HPDE6-E6E7 (cell line): ENCODE measurements at regions not wholly inside any gene's neighbourhood (a gene's known extent, or its start where the extent isn't known, plus 50 kb on each side); places are given as distances from the start of the nearest gene placed in this dataset.
A peak's percentile ranks its signal among the peaks of the same experiment; 100 is the strongest.

ENCODE experiments used
- DNase-seq: peaks from one replicate; pipeline ENCODE4 v3.0.0; 2011; ENCODE audit warnings: missing footprints; ENCODE audit errors: extremely low spot score

DNA sequence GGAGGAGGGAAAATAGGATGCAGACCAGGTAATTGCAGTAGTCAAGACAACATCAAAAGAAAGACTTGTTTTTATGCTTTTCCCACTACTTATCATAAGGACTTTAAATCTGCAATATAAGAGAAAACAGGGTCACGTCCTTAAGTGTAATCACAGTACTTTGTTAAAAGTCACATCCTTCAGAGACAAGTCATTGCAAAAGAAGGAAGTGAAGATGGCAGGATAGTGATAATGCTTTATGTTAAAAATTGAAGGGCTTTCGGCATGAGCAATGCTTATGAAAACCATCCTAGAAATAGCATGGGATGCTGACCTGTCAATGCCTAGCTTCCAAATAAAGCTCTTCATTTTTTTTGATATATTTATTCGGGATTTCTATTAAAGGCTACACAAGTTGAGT, 110.2 kb upstream of the TENM3 start:
- no peak for DNase-seq

DNA sequence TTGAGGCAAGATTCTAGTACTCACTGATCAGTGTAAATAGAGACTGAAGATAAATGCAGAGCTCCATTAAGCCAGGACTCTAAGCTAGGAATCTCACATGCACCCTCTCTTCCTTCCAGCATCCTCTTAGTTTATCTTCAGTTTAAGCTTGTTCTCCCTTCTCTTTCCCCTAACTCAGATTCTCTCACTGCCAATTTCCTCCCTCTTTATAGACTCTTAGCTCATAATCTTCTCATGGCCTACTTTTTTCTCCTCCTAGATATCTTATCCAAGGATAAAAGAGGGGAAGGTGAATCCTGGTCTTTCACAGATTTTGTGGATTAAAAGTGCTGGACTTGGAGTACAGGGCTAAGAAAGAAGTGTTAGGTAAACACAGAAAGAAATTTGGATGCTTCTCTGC, 108.9 kb upstream of the TENM3 start:
- no peak for DNase-seq

DNA sequence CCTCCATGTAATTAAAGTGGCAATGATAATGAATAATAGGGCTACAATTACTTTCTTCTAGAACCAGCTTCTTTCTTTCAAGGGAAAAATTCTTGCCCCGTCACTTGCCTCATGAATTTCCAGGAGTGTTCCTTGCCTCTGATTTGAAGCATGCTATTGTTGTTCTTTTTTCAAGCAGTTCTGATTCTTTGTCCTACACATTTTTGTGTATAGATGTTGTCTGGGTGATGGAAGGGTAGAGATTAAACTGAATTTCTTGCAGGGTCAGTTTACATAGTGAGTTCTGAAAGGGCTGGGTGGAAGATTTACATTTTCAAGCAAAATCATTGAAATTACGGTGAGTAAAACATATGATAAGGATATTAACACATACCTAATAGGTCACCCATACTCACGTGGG, 107.0 kb upstream of the TENM3 start:
- no peak for DNase-seq

DNA sequence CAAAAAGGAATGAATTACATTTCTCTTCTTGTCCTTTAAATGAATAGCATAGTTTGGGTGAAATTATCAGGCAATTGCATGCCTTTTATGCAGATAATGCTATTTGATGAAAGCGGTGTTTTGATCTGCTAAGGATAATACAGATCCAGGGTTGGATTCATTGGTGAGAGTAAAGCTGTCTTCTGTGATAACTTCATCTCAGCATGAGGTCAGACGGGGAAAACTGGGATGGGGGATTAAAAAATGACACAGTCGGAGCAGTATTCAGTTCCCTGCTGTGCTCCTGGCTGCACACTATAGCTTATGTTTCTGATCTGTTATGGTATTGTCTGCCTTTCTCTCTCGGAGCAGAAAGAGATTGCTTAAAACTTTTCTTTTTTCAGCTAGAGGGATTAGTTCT, 105.9 kb upstream of the TENM3 start:
- no peak for DNase-seq

DNA sequence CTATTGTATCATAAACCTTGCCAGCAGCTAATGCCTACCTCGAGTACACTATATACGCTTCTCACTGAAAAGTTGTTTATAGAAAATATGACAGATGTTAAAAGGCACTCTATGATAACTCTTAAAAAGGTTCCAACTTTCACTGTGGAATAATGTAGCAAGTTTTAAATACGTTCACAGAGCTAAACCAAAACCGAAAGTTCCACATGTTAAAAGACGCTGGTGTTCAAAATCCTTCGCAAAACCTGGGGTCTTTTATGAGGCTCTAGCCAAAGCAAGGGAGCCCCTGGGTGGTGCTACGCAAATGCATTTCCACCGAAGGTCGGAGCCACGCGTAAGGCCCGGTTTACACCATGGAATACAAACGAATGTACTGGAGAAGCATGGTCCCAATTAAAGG, 103.7 kb upstream of the TENM3 start:
- DNase-seq, result no peak

DNA sequence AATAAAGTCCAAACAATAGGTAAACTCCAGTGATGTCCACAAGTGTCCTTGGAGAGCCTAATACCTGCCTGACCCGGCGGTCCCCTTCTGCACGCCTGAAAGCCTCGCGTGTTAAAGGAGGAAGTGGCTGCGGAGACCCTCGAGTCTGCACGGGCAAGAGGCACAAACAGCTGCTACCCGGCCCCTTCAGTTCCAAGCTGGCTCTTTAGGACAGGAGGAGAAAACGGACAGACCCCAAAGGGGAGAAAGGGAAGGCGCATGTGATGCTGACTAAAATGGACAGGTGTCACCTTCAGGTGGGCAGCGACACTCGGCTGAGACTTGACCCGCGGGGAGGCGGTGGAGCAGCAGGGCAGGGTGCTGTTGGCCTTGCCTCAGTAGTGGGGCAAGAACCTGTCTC, 102.7 kb upstream of the TENM3 start:
- no peak for DNase-seq

DNA sequence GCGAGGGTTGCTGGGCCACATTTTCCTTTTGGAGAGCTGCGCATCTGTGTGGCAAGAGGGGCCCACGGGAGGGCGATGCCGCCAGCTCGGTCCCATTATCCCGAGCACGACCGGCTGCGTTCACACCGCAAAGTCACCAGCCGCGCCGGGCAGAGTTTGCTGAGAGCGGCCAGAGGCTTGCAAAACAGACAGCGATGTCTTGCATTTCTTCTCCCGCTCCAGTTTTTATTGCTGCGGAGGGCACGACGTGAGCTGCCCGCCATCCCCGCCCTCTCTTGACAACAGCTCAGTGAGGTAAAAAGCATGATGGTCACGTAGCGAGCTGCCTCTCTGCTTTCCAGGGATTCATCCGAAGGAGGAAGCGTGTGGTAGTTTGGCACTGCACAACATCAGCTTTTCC, 102.1 kb upstream of the TENM3 start:
- DNase-seq, result no peak

DNA sequence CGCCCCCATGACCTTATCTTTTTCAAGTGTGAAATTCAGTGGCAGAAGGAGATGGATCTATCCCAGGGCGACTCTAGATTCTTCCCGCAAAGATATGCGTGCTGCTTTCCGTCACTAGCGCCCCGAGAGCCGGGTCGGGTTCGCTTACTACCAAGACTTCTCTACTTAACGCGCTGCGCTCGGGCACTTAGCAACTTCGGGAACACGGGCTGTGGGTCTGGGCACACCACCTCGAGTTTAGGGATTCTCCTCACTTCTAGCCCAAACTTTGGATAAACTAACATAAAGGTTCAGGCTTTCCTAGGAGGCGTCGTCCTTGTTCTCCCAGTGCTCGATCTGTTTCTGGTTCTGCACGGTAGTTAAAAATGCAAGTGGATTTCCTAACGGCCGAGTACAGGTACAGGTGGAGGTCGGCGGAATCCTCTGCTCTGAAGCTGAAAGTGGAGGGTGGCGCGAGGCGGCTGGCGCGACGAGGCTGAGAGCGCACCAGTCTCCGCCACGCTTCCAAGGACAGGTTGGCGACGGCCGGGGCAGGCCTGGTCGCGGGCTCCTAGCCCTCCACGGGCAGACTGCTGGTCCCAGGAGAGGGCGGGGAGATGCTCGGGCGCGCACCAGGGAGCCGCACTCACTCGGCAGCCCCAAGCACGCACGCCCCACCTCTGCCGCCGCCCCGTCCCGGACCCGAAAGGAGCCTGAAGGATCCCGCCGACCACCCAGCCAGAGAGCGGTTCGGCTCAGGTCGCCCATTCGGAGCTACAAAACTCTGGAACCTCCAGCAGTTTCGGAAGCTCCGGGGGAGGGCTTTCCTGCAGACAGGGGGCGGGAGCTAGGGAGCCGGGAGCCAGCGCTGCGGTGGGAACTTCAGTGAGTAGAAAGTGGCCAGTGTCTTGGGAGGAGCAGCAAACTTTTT, 100.8 kb upstream of the TENM3 start:
- DNase-seq, result no peak

DNA sequence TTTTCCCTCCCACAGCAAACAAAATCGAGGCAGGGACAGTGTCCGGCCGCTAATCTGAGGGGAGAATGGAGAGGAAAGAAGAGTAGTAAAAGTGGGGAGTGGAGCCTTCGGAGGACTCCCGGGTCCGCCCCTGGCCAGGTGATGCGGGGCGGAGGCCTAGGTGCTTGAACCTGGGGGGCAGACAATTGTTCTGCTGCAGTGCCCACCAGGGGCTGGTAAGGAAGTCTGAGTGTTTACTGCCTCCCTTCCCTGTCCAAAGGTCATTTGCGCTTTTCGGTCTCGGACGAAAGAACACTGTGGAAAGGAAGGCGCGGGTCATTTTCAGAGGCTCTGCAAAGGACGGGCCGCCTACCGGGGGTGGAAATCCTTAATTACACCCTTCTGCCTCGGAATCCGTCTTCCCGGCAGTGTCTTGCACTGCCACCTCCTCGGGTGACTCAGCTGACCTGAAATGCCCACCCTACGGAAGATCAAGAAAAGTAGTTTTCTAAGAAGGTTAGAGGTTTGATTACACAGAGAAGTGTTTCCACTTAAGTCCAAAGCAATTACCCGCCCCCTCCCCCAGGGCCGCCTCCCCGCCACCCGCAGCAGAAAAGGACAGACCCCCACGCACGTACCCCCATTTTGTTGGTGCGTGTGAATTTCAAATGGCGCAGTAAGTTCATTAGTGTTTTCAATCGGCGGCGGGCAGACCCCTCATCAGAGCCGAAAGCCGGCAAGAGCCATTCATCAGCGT, 99.9 kb upstream of the TENM3 start:
- no peak for DNase-seq

DNA sequence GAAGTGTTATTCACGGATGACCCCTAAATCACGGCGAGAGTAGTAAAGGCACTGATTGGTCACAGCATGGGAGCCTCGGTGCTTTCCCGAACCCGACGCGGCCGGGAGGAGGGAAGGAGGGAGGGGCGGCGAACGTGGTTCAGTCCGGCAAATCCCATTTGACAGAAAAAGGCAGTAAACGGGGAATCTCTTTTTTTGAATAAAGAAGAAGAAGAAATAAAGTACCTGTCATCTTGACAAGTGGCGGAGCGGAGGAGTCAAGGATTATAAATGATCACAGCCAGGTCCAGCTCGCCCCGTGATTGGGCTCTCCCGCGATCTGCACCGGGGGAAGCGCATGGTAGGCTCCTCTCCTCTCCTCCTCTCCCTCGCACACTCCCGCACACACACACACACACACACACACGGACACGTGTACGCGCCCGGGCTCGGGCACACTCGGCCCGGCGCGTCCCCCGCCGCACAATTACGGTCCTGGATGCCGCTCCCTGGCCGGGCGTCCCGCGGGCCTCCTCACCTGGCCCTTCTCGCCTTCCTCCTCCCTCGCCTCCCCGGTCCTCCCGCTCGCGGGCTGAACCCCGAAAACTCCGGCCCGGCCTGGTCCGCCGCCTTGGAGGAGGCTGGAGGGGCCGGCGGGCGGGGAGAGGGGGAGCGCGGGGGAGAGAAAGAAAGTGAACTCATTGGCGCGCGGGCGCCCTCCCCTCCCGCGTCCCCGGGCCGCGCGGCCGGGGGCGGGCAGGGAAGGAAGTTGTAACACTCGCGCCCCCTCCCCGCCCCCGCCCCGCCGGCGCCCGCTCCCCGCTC, 99.2 kb upstream of the TENM3 start:
- peak; percentile 36 for DNase-seq

DNA sequence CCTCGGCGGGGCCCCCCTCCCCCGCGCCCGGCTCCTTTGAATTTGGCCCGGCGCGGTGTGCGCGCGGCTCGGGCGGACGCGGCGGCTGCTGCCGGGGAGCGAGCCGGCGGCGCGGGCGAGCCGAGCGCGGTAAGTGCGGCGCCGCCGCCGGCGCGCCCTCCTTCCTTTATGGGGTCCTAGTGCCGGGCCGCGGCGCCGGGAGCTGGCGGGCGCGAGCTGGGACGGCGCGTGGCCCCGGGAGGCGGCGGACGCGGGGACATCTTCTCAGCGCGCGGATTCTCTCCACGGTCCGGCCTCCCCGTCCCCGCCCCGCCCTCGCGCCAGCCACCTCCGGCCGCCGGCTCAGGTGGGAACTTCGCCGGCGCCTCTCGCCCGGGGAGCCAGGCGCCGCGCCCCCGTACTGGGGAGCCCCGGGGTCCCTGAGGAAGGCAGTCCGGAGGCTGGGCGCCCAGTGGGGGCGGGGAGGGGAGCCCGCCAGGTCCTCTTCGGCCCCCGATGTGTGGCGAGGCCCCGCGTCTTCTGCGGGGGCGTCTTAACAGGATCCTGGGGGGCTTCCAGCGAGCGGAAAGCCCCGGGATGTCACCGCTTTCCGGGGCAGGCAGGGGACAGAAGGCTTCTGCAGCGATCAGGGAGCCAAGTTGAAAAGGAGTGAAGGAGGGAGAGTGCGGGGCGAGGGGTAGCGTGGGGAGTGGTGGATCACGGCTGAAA, 98.4 kb upstream of the TENM3 start:
- DNase-seq, result no peak

DNA sequence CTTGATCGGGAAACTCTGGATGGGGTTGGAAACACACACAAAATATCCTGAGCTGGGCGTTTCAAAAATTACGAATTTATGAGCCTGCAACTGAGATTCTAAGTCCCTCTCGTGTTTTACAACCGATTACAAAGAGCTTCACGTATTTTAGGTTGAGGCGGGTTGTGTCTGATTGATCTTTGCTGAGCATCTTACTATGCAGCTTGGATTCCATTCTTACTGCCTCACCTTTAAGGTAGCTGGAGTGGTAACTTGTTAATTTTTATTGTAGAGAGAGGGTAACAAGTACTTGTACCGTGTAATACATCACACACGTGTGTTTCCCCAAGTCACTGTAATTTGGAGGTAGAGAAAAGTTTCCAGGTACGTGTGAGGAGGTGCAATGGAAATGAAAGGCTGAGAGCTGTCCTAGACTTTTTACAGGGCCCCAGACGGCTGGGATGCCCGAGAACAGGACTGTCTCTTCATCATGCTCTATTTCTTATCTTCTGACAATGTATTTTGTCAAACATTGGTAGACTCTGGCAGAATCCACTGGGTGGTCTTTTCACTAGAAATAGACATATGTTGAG, 97.8 kb upstream of the TENM3 start:
- DNase-seq, result no peak

DNA sequence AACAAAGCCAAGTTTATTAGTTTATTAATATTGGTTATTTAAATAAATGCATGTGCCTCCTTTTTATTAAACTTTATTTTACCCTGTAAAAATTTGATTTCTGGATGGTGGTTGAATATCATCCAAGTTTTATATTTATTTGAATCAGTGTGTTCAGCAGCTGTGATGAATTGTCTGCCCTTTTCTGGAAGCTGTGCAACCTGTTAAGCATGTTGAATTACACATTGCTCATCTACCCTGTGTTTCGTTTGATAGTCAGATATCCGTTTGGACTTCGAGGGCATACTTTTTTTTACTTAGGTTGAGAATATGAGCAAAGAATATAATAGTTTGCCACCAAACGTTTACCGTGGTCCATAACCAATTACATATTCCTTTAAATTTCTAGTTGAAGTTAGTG, 95.8 kb upstream of the TENM3 start:
- DNase-seq, result no peak

DNA sequence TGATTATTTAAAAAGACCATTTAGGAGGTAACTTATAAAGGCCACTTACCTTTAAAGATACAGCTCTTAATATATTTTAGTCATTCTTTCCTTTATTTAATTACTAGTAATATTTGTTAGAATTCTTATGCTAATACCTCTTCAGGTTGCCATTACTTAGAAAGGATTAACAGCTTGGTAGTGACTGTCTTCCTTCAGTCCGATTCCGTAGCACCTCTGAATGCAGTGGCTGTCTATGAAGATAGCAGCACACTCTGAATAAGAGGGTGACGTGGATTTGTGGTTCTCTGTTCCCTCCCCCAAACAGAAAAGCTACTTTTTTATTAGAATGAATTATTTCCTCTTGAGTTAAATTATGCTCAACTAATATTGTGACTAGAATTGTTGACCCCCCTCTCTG, 92.6 kb upstream of the TENM3 start:
- no peak for DNase-seq

DNA sequence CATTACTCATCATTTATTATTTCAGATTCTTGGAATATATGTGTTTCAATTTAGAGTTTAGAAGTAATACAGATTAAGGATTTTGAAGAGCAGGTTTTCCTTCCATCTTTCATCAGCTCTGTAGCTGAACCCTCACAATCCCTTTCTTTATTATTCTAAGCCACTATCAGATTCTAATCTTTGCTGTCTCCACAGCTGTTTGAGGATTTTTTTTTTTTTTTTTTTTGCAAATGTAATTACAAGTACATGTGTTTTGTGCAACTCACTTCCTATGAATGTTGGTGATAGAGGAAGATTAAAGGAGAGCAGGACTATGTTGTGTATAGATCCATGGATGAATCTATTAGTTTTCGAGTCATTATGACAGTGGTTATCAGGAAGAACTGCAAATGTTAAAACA, 87.4 kb upstream of the TENM3 start:
- no peak for DNase-seq

DNA sequence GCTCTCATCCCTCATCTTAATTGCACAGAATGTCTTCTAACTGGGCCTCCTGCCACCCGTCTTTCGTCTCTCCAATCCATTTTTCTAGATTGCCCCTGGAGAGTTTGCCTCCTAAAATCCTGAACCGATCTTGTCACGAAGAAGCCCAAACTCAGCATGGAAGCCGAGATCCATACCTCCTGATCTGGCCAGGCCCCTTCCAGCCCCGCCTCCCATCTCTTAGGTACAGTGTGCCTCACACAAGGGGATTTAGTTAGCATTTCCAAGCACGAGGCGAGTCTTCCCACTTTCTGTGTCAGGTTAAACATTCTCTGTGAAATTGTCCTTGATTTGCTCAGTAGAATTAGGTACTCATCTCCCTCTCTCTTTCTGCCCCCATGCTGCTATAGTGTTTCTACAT, 80.0 kb upstream of the TENM3 start:
- DNase-seq, result no peak

DNA sequence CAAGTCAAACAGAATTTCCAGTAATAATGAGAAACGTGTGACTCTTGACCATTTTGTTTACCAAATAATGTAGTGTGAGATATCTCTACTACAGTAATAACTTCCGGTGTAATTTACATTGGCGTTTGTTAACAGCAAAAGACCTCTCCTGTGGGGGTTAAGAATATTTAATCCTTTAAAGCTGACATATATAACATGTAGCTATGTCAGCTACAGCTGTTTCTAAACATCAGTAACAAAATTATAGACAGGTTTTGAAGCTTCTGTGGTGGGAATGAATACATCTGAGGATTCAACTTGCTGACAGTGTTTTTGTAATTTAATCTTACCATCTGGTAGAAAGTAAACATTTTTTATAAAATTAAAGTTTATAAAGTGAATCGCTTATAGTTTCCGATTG, 73.6 kb upstream of the TENM3 start:
- no peak for DNase-seq

DNA sequence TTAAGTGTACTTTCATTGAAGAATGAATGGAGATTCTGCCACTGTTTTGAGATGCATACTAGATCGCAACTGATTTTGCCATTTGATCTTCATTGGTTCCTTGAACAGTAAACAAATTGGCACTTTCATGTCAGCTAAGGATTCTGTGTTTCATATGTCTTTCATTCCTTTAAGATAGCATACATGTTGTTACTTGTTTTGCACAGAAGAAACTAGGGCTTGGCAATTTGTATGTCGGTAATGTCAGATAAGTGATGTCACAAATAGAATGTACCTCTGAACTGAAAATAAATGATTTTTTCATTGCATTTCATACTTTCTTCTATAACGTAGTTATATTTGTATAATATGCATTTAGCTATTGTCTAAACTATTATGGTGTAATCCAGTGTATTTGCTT, 73.2 kb upstream of the TENM3 start:
- no peak for DNase-seq

DNA sequence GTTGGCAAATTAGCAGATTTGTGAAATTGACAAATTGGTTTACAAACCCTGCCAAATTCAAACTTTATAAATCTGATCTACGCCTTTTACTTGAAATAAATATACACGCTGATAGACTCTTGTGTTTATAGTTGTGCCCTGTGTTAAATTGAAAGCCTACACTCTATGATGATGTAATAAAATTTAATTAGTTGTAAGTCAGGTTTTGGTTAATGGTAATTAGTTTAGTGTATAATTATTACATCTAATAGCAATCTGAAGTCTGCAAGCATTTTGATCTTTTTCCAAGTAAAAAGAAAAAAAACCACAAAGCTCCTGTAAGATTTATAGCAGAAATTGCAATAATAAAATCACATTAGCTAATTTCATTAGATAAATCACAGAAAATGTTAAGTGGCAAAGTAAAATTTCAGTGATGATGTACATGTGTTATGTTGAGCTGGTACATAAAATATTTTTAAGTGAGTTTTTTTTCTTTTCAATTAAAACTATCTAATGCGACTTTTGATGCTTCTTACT, 72.7 kb upstream of the TENM3 start:
- no peak for DNase-seq

DNA sequence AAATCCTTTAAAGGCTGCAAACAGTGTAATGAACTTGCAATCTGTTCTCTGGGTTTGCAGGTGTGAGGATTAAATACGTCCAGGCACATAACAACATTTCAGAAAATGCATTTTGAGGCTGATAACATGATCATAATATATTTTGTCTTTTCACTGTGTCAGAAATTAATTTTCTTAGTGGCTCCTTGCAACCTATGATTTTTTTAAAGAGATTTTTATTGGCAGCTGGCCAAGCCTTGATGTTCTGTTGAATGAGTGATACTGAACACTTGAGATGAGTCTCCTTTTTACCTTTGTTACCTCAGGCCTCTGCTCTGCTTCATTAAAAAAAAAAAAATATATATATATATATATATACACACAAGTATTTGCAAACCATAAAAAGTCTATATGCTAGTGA, 68.2 kb upstream of the TENM3 start:
- no peak for DNase-seq

DNA sequence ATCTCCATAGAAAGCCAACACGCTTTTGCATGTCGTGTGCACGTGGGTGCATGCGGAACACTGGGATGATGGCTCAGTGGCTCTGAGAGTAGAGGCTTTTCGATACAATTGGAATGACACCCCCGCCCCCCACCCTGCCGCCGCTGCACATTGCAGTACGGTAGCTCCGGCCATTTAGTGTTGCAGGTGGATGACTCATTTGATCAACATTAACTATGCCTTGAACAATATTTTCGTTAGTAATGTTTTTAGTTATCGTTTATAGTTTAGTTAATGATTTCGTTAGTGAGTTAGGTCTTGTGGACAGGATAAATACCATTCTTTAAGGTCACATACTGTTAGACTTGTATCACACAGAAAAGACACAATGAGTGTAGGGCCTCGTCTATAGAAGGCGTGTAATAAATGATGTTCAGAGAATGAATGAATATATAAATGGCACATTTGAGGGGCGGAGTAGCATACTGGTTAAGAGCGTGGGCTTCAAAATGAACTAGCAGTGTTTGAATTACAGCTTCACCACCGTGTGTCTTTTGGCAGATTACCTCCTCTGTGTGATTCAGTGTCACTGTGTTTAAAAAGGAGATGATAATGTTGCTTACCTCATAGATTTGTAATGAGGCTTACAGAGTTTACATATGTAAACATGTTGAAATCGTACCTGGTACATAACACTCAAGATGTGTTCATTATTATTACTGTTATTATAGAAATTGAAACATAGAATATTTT, 67.2 kb upstream of the TENM3 start:
- DNase-seq, result no peak
